SHP77 (cell line): ENCODE measurements at regions not wholly inside any gene's neighbourhood (a gene's known extent, or its start where the extent isn't known, plus 50 kb on each side); places are given as distances from the start of the nearest gene placed in this dataset.
"Not testable (repeated sequence)": the region's sequence is repeated elsewhere in the genome, so short reads cannot be mapped to it uniquely, and the experiment has no call there.

Experiments
- DNase-seq, 2 experiments: peaks; one replicate each; lab custom pipeline; 2025; lab: John Stamatoyannopoulos, UW

DNA sequence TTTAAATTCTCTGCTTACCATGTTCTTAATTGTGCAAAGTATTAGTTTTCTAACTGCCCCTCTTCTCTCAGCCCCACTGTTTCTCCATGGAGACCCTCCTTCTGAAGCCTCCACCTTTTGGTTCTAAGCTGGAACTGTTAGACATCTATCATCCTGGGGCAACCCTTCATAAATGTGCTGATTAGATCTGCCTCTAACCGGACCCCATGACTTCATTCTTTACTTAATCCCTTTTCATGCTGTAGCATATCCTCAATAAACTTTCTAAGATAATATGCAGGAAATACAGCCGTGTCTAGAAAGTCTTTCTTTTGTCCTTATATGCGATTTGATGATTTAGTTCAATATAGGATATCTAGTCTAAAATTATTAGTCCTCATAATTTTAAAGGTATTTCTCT lies 1020.1 kb downstream of the ADGRL2 start:
- no peak for DNase-seq

DNA sequence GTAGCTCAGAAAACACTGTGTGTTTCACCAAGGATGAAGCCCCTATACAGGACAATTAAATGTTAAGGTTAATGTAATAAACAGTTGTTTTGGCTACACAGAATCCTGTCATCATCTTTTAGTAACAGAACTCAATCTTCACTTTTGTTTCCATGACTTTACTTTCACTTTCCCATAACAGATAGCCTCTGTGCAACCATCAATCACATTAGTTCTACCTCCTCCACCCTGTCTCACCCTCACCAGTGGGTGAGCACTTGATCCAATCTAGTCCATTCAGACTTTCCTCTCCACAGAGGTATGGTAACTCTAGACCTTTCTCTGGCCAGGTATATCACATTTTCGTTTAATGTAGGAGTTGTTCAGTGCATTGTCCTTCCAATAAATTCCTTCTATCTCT lies 1018.5 kb downstream of the ADGRL2 start:
- no peak for DNase-seq

DNA sequence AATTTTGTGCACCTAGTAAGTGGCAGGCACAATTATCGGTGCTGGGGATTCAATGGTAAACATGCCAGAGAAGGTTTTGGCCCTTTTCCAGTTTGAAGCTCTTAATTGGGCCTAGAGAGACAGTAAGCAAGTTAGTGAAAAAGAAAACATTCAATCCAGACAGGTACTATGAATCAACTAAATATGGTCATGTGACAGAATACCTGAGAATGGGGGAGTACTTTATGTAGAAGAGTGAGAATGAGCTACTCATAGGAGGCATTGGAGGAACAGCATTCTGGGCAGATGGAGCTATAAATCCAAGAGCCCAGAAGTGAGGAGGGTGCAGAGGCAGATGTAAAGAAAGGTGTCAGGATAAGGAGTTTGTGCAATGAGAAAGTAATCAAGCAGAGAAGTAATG lies 1017.9 kb downstream of the ADGRL2 start:
- DNase-seq, result no peak

DNA sequence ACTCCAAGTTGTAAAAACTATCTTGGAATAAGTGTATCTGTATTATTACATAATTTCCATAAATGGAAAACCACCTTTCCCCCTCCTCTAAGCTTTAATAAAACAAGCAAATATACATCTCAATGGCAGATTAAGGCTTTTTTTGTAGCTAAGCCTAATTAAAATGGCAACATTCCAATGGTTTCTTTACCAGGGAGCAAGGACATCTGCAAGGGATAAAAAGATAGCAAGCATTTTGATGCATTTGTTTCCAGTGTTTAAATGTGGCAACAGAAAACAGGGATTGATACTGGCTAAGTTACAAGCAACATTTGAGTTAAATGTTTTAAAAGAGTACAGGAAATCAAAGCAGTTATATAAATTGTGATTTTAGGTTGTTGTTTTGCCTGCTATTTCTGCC lies 1012.7 kb downstream of the ADGRL2 start:
- DNase-seq, result no peak

DNA sequence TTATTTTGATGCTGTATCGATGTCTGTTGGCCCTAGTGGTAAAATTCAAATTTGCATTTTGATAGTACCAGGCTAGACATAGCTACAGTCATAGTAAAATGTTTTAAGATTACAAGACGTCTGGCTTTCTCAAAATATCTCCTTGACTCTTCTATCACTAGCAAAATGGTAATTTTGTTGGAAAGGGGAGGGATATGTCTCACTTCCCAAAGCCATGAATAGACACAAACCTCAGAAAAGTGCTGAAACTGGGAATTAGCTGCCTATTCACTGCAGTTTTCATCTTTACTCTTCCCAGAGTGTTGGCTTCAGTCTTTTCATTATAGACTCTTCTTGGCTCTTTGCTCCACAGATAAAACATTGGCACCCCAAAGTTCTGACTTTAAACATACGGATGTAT lies 1009.9 kb downstream of the ADGRL2 start:
- no peak for DNase-seq

DNA sequence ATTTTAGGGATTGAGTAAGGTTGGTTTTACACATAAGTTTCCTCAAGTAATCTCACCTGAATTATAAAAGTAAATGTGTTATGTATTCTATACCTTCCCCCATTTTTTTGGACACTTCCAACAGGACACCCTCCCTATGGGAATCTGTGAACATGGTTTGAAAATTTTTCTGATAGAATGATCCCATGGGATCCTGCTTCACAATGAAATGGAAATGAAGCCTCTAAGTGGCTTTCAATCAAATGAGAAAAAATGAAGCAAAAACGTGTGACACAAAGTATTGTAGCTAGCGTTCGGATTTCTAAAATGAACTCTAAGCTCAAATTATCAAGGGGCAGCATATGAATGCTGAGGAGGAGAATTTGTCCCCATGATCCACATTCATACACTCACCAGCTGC lies 1006.8 kb downstream of the ADGRL2 start:
- no peak for DNase-seq

DNA sequence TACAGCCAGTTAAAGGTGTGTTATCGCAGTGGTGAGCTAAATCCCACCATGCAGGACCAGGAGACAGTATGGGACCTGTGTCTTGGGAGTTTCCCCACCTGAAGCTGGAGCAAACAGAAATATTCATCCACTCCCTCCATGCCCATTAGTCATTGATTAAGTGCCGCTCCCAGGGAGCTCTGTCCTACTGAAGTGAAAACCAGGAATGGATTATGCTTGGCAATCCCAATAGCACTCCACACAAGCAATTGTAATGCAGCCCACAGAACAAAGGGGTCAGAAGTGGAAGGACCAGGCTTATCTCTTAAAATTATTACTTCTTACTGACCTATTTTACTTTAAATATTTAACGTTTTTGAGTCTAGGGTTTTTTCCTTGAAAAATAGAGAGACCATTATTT lies 1005.4 kb downstream of the ADGRL2 start:
- DNase-seq, result no peak

DNA sequence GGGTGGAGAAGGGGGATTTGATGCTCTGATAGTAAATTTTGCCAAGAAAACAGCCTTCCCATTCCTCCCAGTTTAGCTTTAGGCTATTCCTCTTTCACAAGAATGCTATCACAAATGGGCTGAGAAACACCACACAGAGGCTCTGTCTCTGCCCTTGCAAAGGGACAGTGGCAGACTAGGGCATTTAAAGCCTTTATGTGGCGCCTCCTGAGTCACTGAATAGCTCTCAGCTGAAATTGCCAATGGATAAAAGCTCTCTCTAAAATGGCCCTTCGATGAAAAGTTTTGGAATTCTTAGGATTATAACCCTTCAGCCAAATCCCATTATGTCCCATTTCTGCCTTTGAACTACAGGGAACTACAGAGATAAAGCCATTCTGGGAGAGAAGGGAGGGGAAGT lies 1000.4 kb downstream of the ADGRL2 start:
- no peak for DNase-seq

DNA sequence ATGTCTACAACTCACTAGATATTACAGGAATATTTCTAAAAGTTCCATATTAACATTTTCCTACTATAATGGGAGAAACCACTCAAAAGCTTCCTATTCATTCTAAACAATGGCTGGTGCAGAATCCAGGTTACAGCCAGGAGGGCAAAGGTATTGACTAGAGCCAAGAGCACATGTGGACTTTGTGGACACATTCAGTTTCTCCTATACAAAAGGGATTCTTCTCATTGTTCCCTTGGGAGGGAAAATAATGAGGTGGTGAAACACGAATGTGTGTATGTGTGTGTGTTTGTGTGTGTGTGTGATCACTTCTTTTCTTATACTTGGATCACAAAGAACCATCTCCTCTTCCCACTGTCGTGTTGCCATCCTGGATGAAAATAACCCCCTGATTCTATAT lies 1000.0 kb downstream of the ADGRL2 start:
- DNase-seq, result no peak

DNA sequence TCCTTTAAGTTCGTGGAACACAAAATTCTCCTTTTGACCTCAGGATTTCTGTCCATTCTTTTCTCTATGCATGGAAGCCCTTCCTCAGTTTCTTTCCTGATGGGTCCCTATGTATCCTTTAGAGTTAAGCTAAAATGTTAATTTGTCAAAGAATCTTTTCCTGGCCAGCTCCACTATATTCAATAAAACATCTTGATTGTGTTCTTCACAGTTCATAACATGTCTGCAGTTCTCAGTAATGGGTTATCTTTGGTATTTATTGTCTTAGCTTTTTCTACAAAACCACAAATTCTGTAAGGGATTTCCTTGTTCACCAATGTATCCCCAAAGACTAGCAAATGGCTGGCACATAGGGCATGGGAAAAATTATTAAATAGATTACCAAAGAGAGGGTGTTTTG lies 998.5 kb downstream of the ADGRL2 start:
- no peak for DNase-seq

DNA sequence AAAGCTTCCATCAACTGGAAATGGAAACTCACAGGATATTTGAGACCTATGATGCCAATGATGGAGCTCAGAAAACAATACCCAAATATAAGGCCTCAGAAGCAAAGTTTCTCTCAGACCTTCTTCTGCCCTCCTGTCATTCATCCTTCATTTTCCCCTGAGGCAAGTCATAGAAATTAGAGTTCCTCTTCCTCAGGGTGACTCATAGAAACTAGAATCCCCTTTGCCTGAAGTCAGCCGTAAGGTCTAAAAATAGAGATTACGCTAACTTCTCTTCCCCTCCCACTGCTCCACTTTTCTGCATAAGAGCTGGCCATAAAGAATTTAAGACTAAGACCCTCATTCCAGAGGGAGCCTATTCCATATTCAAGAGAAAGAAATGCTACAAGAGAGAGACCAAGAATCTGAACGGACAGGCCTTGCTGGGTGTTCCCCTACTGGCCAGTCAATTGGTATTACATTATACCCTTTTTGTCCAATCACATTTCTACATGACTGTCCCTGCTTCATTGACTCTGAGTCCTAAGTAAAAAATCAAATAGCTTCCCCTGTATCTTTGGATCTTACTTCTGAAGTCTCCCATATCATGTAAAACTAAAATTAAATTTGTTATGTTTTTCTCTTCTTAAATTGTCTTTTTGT lies 994.9 kb downstream of the ADGRL2 start:
- DNase-seq, result no peak

DNA sequence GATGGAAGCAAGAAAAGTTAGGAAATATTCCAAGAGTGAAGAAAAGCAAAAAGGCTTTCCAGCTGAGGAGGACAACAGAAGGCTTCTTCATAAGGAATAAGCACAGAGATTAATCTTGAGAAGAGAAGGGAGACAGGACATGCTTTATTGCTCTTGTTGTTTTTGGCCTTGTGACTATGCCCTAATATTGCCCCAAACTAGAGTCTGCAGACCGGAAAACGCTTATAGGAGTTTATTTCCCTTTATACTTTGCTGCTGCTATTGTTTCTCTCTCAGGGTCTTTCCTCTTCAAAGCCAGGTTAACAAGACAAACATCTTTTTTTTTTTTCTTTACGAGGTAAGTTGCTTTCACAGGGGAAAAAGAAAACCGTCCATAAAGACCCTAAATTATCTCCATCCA lies 991.4 kb downstream of the ADGRL2 start:
- DNase-seq, result no peak

DNA sequence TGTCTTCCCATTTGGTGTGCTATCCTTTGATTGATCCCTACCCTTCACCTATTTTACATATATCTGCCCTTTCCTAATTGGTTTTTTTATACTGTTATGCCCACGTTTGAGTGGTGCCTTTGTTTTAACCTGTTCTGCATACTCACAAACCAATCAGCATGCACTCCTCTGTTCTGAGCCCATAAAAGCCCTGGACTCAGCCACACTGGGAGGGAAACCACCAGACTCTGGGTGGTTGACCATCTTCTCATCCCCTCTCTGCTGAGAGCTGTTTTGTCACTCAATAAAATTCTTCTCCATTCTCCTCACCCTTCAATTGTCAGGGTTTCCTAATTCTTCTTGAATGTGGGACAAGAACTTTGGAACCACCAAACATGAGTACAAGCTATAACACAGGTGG lies 989.8 kb downstream of the ADGRL2 start:
- no peak for DNase-seq

DNA sequence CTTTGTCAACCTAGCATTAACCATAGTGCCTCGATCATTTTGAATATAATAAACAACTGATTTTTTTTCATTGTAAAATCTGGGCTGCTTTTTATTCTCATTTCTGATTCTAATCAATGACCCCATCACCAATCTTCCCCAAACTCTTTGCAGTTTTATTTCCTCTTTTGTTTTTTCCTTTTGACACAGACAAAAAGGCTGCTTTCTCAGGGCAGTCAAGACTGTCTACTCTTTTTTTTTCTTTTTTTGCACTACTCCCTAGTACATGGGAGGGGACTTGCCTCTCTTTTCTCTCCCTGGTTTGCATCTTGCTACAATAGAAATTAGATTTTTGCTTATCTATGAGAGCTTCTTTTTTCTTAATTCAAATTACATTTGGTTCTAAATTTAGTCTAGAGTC lies 987.9 kb downstream of the ADGRL2 start:
- DNase-seq, result no peak

DNA sequence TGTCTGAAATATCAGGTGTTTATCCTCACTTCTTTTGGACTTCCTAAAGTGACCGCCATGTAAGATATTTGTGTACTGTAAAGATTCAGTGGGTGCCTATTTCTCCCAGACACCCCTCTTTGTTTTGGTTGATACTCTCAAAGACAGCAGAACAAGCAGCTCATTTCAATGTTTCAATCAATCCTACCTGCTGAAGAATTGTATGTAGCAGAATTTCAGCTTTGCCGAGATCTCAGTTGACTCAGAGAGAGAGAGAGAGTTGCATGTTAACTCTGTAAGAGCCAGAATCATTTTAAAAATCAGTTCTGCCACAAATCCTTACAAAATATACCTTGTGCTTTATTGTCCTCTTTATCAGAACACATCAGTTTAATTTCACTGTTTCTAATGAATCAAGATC lies 987.3 kb downstream of the ADGRL2 start:
- no peak for DNase-seq

DNA sequence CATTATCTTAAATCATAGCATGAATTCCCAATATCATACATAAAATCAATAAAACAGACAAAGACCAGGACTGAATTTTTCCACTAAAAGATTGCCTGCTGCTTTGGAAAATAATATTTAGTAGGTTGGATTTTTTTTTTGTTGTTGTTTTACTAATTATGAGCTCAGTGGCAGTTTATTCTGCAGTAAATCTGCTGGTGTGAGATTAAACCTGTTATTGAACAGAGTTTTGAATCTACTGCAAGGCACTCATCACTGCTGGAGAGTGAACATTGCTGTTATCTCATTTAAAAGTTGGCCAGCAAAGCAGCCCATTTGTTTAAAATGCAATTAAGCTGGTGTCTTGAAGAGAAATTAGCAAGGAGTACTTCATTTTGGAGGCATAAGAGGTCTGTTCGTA lies 986.1 kb downstream of the ADGRL2 start:
- no peak for DNase-seq

DNA sequence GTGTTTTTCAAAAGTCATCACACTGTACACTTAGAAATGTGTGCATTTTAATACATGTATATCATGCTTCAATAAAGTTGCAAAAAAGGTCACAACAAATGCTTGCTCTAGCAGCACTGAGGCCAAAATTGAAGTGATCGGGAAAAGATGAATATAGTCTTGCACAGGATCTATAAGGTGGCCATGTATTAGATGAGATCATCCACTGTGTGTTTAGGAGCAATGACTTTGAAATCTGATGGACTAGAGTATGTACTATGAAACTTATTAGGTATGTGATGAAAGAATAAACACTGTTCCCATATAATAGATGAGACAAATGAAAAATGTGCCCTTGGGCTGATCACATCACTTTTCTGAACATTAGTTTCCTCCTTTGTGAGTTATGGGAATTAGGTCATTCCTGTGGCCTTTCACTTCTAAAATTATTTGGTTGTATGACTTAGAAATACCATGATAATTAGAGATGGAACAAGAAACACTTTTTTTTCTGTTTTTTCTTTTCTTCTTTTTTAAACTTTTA lies 984.6 kb downstream of the ADGRL2 start:
- no peak for DNase-seq

DNA sequence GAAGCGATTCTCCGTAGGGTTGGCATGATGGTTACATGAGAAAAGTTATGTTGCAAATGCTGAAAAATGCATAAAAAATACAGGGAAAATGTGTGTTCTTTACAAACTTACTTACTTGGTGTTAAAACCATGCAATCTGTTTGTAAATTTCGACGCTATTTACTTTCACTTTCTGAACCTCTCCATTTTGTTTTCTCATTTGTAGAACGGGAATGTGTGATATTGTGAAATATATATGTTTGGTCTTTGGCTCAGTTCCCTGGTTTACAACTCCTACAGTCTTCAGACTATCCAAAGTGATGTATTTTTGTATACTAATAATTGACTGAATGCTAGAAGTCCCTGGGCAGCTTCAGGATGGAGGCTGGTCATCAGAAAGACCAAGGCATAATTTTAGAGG lies 982.3 kb downstream of the ADGRL2 start:
- no peak for DNase-seq

DNA sequence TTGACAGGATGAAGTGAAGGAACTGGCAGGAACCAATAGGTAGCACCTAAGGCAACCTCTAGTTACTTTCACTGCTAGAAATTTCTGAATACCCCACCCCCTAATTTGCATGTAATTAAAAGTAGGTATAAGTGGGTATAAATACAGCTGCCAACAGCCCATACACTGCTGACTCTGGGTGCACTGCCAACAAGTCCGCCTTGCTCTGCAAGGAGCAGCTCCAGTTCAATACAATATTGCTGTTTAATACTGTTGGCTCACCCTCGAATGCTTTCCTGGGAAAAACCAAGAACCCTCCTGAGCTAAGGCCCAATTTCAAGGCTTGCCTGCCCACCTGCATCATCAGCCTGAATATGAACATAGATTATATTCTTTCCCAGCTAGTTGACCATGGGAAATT lies 981.9 kb downstream of the ADGRL2 start:
- DNase-seq, result no peak

DNA sequence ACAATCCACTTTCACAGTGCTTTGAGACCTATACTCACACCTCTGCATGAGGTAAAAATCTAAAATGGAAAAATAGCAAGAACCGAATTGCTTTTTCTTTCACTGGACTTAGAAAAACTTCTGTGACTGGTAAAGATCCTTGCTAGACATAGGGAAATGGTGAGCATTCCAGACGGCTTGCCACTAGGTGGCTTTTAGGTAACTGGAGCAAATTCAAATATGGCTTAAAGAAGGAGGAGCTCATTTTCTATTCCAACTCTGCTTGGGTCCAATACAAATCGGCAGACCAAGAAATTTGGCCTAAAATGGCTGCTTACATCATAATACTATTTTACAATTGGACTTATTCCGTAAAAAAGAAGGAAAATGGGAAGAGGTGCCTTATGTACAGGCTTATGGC lies 977.9 kb downstream of the ADGRL2 start:
- DNase-seq, result peak in 1 of 2 experiments; percentile 15

DNA sequence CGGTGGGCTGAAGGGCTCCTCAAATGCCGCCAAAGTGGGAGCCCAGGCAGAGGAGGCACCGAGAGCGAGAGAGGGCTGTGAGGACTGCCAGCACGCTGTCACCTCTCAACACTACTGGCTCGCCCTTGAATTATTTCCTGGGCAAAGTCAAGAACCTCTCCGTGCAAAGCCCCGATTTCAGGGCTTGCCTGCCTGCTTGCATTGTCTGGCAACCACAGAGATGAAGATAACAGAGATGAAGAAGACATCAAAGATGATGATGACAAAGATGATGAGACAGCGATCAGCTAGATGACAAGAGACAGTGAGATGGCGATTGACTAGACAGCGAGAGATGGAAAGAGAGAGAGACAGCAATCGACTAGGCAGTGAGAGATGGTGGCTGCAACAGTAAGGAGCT lies 976.5 kb downstream of the ADGRL2 start:
- DNase-seq, result no peak

DNA sequence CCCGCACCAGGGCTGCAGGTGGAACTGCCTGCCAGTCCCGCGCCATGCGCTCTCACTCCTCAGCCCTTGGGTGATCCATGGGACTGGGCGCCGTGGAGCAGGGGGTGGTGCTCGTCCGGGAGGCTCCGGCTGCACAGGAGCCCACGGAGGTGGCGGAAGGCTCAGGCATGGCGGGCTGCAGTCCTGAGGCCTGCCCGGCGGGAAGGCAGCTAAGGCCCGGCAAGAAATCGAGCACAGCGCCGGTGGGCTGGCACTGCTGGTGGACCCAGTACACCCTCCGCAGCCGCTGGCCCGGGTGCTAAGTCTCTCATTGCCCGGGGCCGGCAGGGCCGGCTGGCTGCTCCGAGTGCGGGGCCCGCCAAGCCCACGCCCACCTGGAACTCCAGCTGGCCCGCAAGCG lies 976.0 kb downstream of the ADGRL2 start:
- not testable (repeated sequence) for DNase-seq

DNA sequence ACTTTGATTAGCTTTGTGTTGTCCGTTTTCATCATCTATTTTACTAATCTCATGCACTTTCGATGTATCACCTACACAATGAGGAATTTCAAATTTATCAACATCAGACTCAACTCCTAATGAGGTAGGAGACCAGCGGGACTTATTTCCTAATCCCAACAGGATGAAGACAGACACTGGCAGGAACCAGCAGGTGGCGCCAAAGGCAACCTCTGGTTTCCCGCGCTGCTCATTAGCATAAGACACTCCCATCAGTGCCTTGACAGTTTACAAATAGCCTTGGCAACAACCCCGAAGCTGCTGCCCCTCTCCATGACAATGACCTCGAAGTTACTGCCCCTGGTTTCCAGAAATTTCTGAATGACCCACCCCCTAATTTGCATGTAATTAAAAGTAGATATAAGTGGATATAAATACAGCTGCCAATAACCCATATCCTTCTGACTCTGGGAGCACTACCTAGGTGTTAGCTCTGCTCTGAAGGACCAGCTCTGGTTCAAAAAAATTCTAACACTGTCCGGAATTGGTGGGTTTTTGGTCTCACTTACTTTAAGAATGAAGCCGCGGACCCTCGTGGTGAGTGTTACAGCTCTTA lies 974.8 kb downstream of the ADGRL2 start:
- DNase-seq, result peak; percentile 27 to 30
